G401.6 (cell line): ENCODE measurements at regions not wholly inside any gene's neighbourhood (a gene's known extent, or its start where the extent isn't known, plus 50 kb on each side); places are given as distances from the start of the nearest gene placed in this dataset.

Experiments
- FAIRE-seq: peaks from 2 replicates; lab custom pipeline; 2012; peaks lifted over from hg19 to GRCh38; lab: Jason Lieb, UNC

DNA sequence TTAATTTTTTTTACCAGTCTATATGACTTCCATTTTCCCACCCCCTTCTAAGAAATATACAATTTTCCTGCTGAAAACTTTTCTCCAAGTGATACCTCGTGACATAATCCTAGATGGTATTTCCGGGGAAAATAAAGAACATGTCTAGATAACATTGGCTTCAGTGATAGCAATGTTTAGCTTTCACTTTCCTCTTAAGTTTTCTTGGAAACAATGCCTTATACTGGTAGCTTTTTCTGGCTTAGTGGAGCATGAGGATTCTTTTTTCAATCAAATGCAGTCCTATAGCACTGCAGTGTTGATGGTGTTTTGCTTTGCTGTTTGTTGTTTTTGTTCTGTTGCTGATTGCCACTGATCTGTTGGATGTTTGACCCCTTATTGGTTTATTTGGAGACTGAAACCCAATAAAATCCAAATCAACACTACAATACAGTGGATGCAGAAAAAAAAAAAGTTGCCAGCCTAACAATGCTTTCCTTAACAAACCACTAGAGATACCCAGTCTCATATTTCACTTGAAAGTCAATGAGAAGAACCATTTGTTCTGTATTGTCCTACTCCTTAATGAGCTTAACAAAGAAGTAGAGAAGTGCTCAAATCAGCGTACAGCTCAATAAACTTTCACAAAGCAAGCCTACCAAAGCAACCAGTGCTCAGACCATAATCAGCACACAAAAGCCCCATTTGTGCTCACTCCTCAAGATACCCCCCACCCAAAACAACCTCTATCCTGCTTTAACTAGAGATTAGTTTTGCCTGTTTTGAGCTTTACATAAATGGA, 74.2 kb upstream of the GRAMD2B start:
- no peak for FAIRE-seq

DNA sequence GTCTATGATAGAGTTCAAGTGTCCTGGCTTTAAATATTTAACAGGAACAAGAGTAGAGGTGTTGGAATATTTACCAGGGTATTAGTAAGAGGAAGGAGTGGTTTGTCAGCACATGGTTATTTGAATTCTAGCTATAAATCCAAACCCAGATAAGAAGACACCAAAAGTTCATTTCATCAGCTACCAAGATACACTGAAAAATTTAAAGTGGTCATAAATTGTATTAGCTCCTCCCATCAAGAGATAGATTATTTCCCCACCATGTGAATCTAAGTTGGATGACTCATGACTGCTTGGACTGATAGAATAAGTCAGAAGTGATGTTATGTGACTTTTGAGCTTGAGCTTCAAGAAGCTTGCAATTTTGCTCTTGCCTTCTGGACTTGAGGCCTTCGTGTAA, 72.1 kb upstream of the GRAMD2B start:
- no peak for FAIRE-seq

DNA sequence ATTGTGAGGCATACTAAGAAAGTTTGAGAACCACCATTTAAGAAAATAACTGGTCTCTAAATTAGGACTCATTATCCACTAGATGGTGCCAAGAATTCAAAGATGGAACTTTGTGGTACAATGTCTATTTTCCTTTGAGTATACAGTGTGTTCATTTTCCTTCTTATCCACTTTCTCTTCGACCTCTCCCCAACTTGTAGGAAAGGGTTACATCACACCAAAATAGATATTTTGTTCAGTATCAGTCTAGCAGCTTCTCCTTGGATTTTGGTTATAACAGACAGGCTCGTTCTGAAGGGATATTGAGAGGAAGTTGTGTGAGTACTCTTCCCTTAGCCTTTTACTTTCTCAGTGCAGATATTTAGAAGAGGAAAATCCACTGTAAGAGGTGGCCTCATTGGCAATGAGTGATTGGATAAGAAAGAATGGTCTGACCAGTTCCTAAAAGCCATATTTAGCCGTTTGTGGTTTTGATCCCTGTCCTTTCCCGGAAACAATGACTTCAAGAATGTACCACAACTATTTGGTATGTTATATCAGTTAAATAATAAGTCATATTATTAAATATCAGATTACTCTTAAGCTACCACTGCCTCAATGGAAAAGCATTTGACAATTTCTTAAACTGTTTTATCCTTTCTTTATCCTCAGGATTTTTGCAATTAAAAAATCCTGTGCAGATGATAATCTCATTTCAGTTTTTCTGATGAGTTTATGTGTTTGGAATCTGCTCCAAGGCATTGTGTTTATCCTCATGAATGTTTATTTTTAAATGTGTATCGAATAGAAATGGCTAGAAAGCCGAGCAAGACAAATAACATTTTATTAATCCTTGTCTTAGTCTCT, 69.0 kb upstream of the GRAMD2B start:
- FAIRE-seq: no peak

DNA sequence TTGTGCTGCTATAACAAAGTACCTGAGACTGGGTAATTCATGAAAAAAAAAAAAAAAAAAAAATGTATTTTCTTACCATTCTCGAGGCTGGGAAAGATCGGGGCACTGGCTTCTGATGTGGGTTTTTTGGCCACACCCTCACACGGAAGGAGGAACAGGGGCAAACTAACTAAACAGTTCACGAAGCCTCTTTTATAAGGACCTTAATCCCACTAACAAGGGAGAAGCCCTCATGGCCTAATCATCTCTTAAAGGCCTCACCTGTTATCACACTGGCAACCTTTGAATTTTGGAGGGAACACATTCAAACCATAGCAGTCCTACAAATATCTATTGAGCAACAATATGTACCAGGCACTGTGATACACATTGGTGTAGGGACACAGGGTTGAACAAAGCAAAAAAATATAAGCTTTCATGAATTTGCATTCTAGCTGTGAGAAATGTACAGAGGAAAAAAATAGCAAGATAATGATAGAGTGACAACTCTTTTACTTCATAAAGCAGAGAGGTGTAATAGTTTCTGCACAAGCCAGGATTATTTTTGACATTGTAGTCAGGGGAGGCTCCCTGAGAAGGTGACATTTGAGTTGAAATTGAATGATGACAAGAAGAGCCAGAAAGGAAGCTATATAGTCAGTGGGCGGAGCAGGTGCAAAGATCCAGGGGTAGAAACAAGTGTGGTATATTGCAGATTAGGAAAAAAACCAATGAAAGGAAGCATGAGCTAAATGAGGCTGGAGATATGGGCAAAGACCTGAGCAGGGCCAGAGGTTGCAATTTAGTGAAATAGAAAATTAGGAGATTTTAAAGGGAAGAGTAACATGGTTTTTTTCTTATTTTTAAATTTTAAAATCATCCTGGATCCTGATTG, 68.1 kb upstream of the GRAMD2B start:
- FAIRE-seq: no peak

DNA sequence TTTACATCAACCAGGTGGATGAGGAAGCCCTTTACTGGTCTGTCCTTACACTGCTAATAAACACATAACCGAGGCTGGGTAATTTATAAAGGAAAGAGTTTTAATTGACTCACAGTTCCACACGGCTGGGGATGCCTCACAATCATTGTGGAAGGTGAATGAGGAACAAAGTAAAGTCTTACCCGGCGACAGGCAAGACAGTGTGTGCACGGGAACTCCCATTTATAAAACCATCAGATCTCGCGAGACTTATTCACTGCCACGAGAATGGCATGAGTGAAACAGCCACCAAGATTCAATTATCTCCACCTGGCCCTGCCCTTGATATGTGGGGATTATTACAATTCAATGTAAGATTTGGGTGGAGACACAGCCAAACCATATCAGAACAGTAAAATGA, 67.3 kb upstream of the GRAMD2B start:
- FAIRE-seq: no peak

DNA sequence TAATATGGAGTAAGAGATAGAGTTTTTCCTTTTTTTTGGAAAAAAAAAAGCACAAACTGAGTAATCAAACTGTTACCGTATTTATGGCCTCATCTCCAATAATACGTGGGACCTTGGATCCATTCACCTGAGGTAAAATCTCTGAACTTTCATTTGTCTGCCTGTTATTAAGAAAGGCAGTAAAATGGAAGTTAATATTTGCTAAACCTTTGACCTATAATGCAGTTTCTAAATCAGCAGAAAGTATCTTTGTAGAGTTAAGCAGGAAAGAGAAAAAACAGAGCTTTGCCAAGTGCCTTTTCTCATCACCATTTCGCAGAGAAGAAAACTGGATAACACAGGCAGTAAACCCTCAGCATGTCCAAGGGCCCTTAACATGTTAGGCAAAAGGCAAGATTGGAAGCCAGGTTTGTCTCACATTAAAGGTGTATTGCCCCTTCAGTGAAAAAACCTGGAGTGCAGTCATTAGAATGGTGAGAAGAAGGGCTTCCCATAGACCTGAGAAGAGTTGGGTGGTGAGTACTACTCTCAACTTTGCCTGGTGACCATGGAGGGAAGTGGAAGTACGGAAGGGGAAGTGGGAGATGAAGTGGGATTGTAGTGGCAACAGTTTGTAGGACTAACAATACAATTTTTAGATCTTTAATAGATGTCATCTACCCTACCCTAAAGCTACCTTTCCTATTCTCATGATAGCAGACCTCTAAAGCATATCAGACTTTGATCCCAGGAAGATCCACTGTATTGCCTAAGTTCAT, 65.4 kb upstream of the GRAMD2B start:
- no peak for FAIRE-seq

DNA sequence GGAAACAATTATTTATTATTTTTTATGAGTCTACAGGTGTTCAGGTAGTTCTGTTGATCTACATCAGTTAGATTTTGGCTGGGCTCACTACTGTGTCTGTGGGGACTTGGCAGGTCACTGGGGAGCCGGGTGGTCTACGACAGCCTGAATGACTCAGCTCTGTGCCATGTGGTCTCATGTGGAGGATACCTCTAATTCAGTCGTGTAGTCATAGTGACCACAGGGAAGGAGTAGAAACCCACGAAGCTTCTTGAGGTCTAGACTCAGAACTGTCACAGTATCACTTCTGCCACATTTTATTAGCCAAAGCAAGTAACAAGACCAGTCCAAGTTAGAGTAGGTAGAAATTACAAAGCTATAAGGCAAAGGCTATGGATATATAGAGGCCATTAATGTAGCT, 64.7 kb upstream of the GRAMD2B start:
- FAIRE-seq: no peak

DNA sequence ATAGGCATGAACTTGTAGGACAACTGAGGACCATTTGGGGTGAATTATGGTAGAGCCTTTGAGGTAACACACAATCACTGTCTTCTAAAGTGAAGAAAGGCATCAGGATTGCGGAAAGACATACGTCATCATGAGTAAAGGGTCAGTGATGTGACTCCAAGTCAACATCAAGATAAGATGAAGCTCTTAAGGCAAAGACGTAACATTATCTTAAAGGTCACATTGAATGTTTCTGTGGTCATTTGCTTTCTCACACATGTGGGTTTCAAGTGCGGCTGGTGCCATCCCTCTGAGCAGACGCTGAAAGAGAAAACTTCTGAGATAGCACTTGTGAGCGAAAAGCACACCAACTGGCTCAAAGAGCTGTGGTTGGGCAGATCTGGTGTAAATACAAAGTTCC, 63.3 kb upstream of the GRAMD2B start:
- no peak for FAIRE-seq

DNA sequence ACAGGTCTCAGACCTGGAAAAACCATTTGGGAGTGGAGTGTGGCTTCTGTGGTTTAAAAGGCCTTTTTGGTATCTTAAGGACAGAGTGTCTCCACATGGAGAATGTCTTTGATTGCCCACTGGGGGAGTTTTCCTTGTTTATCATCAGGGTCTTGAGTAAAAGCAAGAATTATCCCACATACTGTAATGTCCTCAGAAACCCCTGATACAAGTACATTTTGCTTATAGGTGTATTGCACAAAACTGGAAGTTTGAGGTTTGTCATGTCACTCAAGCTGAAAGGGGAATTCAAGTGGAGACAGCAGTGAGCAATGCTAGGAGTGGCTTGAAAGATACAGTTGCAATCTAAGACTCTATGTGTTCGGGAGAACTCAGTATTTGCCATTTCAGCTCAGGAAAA, 62.7 kb upstream of the GRAMD2B start:
- FAIRE-seq: no peak

DNA sequence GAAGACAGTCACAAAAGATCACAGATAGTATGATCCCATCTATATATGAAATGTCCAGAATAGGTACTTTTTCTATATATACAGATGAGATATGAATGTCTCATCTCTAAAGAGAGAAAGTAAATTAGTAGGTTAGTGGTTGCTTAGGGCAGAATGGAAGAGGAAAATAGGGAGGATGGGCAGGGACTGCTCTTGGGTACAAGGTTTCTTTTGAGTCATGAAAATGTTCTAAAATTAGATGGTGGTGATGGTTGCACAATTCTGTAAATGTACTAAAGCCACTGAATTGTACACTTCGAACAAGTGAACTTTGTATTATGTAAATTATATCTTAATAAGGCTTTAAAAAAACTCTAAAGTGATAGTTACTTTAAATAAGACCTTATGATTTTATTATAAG, 59.6 kb upstream of the GRAMD2B start:
- FAIRE-seq: no peak

DNA sequence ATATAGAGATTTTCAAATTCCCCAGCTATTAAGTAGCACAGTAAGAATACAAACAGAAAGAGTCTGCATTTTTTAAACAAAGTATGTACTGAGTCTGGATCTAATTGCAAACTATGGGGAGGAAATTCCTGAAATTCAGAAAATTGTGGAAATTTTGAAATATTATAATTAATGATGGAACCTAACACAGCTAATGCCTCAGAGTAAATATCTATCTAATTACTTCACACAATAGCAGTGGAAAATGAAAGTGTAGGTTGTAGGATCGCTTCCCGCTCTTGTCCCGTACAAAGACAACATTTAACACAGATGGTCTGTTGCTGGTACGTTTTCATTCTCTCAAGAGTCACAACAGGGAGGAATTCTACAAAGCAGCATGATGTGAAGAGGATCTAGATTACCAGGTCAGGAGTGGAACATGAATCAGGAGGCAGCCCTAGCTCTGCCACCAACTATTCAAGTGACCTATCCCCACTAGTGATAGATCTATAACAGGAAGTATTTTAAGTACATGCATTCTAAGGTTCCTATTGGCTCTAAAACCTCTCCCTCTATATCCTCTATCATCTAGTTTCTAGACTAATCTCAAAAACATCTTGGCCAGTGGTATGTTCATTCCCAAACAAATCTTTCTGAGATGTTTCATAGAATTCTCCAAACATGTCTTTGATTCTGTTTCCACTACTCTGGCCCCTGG, 58.9 kb upstream of the GRAMD2B start:
- no peak for FAIRE-seq

DNA sequence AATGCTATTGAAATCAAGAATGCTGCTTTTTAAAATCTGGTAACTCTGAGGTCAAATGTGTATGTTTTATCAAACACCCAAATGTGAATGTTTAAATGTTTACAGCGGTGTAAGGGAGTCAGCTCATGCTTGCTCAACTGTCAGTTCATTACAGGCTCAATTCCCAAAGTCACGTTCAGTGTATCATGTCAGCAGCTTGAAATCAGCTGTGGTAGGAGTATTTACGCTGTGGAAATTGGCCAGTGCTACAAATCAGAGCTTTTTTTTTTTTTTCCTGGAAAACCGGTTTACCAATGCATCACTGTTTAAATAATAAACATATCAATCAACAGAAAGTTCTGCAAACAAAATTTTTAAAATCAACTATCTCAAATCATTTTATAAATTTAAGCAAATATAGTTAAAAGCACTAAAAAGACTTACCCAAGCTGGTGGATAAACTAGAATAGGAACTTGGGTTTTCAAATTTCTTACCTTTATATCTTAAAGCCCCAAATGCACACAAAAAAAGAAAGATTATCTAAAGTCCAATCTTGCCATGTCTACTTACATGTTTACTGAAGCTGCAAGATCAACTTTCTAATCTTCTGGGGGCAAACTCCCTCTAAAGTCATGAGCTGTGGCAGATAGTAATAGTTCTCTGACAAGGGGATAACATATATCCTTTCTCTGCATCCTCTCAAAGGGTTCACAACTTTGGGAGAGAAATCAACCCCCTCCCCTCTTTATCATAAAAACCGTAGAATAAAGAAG, 57.6 kb upstream of the GRAMD2B start:
- FAIRE-seq: no peak

DNA sequence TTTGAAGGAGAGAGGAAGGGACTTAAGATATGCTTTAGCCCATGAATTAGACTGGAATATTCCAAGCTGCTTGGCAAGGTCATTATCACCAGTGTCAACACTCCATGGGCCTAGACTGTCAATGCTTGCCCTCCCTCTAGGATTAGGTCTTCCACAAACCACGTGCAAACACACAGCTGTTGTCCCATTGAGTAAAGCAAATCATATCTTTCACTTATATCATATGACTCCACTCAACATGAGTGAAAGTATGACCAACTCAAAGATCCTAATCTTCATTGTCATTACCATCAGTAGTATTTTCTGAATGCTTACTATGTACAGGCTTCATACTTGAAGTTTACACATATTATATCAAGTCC, 57.0 kb upstream of the GRAMD2B start:
- FAIRE-seq: no peak

DNA sequence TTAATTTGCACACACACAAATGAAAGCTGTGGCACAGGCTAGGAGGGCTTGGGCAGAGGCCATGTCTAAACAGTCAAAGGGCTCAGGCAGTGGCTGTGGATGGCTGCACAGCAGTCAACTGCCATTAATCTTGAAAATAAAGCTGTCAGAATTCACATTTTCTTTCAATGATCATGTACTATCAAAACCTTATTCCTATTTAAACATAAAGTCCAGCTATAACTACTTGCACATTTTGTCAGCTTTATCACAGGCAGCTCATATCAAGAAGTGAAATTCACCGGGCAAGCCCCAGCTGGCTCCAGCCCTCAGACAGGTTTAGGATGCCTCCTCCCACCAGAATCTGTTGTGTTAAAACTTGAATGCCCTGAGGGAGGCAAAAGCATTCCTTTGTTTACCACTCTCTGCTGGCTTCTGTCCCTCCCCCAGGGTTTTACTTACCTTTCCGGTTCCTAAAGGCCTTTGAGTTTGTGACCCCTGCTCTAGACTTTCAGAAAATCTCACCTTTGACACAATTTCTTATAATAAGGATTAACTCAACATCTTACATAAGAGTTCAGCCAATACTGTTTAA, 54.9 kb upstream of the GRAMD2B start:
- no peak for FAIRE-seq

DNA sequence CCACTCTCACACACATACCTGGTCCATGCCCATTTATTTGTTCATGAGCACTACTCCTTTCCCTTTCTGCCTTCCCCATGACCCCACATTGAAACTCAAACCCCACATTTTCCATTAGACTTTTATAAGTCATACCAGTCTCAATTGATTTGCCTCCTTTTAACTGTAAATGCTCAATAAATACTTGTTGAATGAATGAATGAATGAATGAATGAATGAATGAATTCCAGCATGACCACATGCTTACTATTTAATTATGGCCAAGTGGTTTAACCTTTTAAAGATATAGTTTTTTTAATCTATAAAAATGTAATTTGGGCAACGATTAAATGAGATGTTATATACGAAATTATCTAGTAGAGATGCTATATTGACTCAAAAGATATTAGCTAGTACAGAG, 54.1 kb upstream of the GRAMD2B start:
- FAIRE-seq: no peak

DNA sequence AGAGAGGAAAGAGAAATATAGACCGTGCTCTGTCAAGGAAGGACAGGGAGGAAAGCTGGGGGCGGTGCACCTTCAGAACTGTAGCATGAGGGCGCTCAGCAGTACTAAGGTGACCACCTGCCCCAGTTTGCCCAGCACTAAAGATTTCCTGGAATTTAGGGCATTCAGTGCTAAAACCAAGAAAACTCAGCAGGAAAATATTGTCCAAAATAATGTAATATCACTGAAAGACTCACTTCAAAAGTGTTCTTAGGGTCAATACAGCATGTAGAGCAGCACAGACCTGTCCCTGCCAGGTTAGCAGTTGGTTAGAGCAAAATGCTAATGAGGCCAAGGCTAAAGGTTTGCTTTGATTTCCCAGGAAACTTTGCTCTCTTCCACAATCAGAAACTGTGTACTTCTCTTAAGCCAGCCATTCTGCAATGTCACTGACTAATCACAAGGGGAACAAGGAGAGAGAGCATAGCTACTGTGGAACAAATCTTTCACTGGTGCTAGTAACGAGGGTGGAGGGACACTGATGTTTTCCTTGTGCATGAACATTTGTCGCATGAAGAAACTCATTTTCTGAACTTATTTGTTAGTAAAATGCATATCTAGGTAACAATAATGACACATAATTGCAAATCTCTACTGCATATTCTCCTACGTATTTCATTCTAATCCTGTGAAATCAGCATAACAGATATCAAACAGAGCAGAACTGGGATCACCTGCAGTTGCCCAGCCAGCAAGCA, 53.0 kb upstream of the GRAMD2B start:
- FAIRE-seq: no peak

DNA sequence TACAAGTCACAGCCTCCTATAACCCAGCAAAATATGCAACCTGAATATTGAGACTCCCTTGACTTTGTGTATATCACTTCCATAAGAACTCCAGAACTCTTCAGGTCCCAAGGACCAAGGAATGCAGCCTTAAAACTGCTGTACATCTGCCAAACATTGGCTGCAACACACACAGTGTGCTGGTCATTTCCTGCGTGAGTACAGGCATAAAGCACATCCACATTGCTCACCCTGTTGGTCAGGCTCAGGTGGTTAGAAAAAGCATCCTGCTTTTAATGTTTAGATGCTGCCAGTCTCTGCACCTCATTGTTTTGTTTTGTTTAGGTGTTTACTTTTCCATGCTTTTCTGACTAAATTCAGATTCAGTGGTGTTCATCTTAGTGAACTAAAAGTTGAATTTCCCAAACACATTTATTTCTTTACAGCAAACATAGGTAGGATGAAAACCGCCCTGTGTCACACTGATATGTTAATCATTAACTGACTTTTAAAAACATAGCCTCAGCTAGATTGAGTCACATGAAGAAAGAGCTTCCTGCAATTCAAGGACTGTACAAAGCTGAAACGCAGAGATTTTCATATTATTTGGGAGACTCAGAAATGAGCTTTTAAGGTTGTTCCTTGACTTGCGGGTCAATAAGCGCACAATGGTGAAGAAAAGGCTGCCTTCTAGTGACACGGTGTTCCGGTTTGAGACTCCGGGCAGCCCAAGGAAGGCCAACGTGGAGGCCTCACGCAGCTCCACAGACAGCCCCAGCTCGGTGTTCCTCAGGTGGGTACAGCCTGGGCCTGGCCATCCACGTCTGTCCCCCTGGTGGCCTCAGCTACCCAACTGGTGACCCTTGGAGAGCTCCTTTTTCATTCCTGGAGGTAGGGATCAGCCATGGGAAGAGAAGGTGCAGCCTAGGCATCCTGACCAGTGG, 52.2 kb upstream of the GRAMD2B start:
- FAIRE-seq: no peak

DNA sequence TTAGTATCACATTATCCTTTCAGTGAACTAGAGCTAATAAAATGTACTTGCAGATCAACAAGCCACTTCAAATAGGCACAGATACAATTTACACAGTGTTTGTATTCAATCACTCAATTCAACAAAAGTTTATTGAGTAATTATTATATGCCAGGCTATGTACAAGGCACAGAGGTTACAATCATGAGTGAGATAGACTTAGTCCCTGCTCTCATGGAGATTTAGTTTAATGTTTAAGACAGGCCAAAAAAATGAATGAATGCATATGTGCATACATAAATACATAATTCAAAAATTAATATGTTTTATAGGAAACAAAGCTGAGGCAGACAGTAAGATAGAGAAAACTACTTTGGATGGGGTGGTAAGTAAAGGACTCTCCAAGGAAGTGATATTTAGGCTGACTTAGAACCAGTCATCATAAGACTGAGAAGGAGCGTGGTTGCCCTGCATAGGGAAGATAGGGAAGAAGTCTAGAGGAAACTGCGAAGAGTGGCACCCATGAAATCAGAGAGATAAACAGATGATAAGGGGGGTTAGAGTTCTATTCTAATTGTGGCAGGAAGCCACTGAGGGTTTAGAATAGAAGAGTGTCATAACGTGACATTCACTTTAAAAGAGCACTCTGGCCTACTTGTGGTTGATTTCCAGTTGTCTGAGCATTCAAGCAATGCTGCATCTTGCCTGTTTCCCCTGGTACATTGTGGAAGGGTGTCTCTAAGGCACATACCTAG, 49.7 kb upstream of the GRAMD2B start:
- FAIRE-seq: no peak
